ENCODE measurements at regions not wholly inside any gene's neighbourhood (a gene's known extent, or its start where the extent isn't known, plus 50 kb on each side); places are given as distances from the start of the nearest gene placed in this dataset.

DNA sequence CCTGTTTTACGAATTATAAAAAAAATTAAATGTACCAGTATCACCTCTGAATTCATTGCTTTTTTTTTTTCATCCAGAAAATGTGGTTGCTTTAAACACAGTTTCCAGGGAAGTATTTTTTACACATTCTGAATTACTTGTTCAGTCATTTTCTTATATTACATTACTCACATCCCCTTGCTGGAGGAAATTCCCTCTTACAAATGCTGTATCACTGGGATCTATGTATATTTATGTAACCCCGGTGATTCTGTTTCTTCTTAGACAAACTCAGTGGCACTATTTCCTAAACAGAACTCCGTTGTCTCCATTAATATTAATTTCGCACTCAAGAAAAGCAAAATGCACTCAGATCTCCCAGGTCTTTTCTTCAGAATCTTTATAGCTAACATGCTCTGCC lies 1078.5 kb upstream of the ZEB2 start:
- no peak overlapping the region for H3K27ac ChIP-seq (ENCODE audit: low read depth, low read length)
- WGBS, 3 donors = 68 to 83% (median 74%) methylated on average over 4 of the region's 4 CpGs

GRCh38 chr2:145597809-145598208 lies 1077.9 kb upstream of the ZEB2 start:
- H3K27ac ChIP-seq (ENCODE audit: low read depth, low read length) = no peak overlapping the region

DNA sequence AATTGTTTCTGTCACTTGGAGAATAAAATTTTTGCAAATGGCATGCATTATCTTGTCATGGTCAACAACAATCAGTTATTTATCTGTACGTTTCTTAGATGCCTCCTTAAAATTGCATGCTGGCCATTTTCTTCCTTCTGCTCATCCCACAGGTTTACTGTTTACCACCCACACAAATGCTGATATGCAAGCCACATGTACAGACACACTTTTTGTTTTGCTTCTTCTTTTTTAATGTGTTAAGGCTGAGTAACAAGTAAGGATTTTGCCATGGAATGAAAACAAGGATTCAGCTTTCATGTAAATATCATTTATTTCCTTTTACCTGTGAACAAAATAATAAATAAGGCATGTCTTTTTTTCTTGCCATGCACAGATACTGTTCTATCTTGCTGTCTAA lies 1077.1 kb upstream of the ZEB2 start:
- H3K27ac ChIP-seq (ENCODE audit: low read depth, low read length) = no peak overlapping the region
- WGBS, 3 donors = 41 to 69% (median 50%) methylated on average over 1 of the region's 1 CpG

GRCh38 chr2:145596416-145596815 lies 1076.5 kb upstream of the ZEB2 start:
- WGBS, 3 donors = 87 to 96% (median 87%) methylated on average over 3 of the region's 3 CpGs
- H3K27ac ChIP-seq (ENCODE audit: low read depth, low read length) = no peak overlapping the region

GRCh38 chr2:145595296-145595695 lies 1075.4 kb upstream of the ZEB2 start:
- H3K27ac ChIP-seq (ENCODE audit: low read depth, low read length) = no peak overlapping the region
- WGBS, 3 donors = 89 to 92% (median 91%) methylated on average over 3 of the region's 3 CpGs

DNA sequence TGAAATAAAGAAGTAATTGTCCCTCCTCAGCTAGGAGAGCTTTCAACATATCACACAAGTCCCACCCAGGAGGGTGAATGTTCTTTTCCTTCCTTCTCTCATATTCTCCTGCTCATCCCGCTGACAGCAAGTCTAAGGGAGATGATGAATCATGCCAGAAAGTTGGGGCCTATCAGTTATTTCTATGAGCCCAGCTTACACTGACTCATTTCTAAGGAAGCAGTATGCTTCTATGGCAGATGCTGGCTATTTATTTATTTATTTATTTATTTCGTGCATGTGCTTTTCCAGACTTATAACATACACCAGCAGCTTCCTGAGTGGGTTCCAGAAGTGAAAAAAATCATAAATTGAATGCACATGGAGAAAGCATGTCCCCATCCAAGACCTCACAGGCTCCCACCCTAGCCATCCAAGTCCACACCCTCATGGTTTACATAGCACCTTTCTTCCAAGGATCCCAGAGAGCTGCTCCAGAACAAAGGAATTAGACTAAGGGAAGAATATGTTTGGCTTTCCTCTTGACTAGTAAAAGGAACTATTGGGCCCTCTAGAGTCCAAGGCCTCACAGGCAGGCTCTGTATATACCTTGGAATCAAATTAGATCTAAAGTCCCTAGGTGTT lies 1074.2 kb upstream of the ZEB2 start:
- H3K27ac ChIP-seq (ENCODE audit: low read depth, low read length) = no peak overlapping the region
- WGBS, 3 donors = 61 to 91% (median 69%) methylated on average over 2 of the region's 2 CpGs

GRCh38 chr2:145593280-145593679 lies 1073.4 kb upstream of the ZEB2 start:
- no peak overlapping the region for H3K27ac ChIP-seq (ENCODE audit: low read depth, low read length)
- 90 to 97% (median 94%) methylated on average over 1 of the region's 1 CpG for WGBS, 3 donors

- WGBS, 3 donors = 92 to 95% (median 92%) methylated on average over 1 of the region's 1 CpG
- no peak overlapping the region for H3K27ac ChIP-seq (ENCODE audit: low read depth, low read length)
These were observed 1072.4 kb upstream of the ZEB2 start for GRCh38 chr2:145592361-145592760.

DNA sequence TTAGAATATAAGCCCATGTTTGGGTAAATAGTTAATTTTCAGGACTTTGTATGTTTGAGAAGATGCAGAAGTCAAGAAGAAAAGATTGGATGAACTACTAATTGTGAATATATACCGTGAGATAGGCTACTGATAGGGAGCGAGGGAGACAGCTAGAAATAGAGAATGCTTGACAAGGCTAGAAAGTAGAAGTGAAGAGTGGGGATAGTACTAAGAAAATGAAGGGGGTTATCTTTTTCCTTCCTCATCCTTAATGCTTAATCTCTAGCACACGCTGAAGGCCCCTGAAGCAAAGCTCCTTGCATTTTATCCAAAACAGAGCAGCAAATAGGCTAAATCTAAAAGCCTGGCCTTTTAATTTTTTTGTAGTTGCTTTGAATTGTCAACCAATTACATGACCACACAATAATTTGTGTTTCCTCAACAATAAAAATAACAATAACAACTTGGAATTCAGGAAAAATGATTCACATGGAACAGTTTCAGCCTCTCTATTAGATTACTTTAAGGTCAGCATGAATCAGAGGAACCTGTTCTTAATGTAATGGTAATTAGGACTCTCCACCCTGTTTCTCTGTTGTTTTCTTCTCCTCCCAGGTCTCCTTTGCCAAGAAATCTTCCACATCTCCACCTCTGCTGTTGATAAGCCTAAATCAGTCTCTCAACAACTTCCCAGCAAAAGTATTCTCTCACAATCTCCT lies 1071.3 kb upstream of the ZEB2 start:
- H3K27ac ChIP-seq (ENCODE audit: low read depth, low read length) = no peak overlapping the region
- 84 to 98% (median 97%) methylated on average over 3 of the region's 3 CpGs for WGBS, 3 donors

- WGBS, 3 donors = 91 to 97% (median 94%) methylated on average over 3 of the region's 3 CpGs
- no peak overlapping the region for H3K27ac ChIP-seq (ENCODE audit: low read depth, low read length)
These were observed 1068.0 kb upstream of the ZEB2 start for GRCh38 chr2:145587922-145588321.

DNA sequence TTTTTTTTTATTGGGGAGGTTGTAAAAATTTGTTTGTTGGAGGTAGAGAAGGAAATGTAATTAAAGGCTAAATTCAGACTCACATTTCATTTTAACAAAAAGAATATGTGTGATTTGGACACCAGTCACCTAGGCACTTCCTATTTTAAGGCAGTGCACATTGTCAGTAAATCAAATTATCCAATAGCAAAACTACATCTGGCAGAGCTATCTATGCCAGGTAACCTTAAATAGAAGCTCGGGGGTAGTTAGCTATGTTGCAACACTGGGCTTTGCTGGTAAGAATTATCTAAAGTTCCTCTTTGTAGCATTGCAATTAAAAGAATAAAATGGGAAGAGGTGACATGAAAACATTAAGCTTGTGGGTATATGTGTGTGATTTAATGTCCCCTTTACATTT lies 1064.4 kb upstream of the ZEB2 start:
- 42 to 74% (median 42%) methylated on average over 1 of the region's 1 CpG for WGBS, 3 donors
- no peak overlapping the region for H3K27ac ChIP-seq (ENCODE audit: low read depth, low read length)

DNA sequence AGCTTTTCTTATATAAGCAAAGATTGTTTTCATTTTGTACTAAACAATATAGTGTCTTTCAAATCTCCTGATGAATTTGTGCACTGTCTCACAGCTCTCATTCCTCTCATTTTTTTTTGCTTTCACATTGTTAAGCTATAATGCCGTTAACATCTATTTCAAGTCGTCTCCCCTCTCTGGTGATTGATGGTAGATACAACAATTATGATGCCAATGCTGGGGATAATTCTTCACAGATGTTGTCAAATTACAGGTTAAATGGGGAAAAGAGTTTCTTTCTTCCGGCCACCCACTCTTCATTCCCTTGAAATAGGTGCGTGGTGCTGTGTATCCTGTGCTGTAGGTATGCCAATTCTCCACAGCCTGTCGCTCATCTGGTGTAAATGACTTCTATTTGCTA lies 1053.7 kb upstream of the ZEB2 start:
- H3K27ac ChIP-seq (ENCODE audit: low read depth, low read length) = no peak overlapping the region
- WGBS, 3 donors = 78 to 87% (median 85%) methylated on average over 5 of the region's 5 CpGs

DNA sequence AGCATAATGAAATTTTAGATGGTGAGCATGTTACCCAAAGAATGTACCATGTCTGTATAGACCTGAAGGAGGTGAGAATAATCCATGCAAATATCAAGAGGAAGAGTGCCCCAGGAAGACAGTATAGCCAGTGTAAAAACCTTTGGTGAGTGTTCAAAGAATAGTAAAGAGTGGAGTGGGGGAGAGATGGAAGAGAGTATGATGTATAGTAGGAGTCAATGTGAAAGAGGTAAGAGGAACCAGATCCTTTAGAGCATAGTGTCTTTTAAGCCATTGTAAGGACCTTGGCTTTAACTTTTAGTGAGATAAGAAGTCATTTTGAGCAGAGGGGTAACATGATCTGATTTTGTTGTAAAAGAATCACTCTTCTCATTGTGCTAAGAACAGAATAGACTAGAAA lies 1052.3 kb upstream of the ZEB2 start:
- H3K27ac ChIP-seq (ENCODE audit: low read depth, low read length) = no peak overlapping the region

DNA sequence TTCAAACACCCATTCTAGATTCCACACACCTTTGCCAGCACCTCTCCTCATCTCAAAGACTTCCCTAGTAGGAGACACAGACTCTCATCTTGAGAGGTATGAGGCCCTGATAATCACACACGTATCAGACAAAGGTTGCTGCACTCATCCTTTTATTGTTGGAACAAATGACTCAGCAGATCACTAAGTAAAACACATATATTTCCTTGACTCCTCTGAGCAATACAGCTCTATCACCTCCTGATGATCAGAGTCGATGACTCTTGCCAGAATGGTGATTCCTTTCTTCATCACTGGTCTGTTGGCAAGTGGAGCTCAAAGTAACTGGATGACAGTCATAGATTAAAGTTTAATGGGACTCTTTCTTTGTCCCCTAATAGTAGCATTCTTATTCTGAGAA lies 1049.2 kb upstream of the ZEB2 start:
- H3K27ac ChIP-seq (ENCODE audit: low read depth, low read length) = no peak overlapping the region
- 78 to 84% (median 81%) methylated on average over 2 of the region's 2 CpGs for WGBS, 3 donors

GRCh38 chr2:145563741-145564615 lies 1044.1 kb upstream of the ZEB2 start:
- 47 to 73% (median 70%) methylated on average over 7 of the region's 7 CpGs for WGBS, 3 donors
- H3K27ac ChIP-seq (ENCODE audit: low read depth, low read length) = no peak overlapping the region

DNA sequence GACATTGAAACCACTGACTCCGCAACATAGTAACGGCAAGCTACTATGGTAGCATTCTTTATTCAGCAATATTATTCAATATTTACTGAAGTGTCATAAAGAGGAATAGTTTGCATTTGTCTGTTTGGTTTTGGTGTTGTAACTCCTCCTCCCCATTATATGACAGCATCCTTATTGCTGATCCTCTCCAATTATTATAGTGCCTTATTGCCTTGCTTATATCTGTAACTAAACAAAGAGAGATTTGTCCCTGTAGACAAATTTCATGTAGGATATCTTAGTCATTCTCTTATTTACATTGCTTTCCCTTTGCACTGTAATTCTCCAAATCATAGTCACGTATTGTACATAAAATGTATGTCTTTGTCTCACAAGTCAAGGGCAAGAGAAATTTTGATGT lies 1041.2 kb upstream of the ZEB2 start:
- no peak overlapping the region for H3K27ac ChIP-seq (ENCODE audit: low read depth, low read length)
- WGBS, 3 donors = 93 to 95% (median 94%) methylated on average over 3 of the region's 3 CpGs

DNA sequence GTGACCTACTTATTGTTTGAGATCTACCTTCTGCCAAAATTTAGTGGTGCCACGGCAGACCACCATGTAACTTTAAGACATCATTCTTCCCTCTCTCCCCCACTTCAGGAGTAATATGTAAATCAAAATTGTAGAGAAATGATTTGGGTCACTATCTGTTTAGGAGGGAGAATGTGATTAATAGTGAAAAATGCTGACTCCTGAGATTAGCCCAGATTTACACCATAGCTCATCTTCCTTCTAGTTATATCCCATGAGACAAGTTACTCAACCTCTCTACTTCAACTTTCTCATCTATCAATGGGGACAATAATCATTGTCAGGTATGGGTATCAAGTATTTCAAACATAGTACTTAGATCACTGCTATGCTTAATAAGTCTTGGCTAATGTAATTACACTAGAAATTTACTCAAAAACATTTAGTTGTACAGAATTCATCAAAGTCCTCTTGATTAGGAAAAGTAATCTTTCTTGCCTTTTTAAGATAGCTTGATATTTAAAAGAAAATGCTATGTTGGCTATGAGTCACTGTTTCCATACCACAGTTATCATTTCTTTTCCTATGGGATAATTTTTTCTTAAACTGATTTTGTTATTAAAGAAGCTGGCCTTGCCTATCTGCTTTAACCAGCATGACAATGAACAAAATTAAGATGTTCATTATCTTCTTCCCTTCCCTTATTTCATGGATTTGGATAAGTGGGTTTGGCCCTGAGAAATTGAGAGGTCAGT lies 1038.9 kb upstream of the ZEB2 start:
- H3K27ac ChIP-seq (ENCODE audit: low read depth, low read length) = no peak overlapping the region
- WGBS, 3 donors = 60 to 73% (median 69%) methylated on average over 1 of the region's 1 CpG

DNA sequence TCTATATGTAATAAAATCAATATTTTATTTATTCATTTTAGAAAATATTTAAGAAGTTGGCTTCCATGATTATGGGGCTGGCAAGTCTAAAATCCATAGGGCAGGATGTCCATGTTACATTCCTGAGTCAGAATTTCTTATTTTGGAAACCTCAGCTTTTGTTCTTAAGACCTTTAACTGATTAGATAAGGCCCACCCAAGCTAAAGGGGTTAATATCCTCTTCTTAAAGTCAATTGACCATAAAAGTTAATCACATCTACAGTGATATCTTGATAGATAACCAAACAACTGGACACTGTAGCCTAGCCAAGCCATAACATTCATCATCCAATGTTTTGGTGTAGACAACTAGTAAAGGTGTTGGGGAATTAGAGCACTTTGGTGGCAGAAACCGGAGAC lies 1035.4 kb upstream of the ZEB2 start:
- WGBS, 3 donors = 91 to 98% (median 97%) methylated on average over 1 of the region's 1 CpG
- H3K27ac ChIP-seq (ENCODE audit: low read depth, low read length) = no peak overlapping the region

- no peak overlapping the region for H3K27ac ChIP-seq (ENCODE audit: low read depth, low read length)
- 82 to 94% (median 90%) methylated on average over 2 of the region's 2 CpGs for WGBS, 3 donors
These were observed 1031.8 kb upstream of the ZEB2 start for GRCh38 chr2:145551686-145552085.

Measured in adipose tissue (tissue), 3 donors.